IgD-negative memory B cell (primary cell): ENCODE measurements at regions not wholly inside any gene's neighbourhood (a gene's known extent, or its start where the extent isn't known, plus 50 kb on each side); places are given as distances from the start of the nearest gene placed in this dataset.

Experiments
- H3K27ac Mint-ChIP-seq, 3 donors: one replicate each; pipeline ENCODE4 v1.8.0; 2020 to 2022; ENCODE audit warnings: mild to moderate bottlenecking in 3 of 3, mixed read lengths in 3 of 3, moderate library complexity in 1 of 3
- H3K27me3 Mint-ChIP-seq: one replicate; pipeline ENCODE4 v1.8.0; 2021; ENCODE audit warnings: mixed read lengths
- H3K36me3 Mint-ChIP-seq: one replicate; pipeline ENCODE4 v1.8.0; 2020; ENCODE audit warnings: mild to moderate bottlenecking, mixed read lengths
- H3K4me1 Mint-ChIP-seq, 3 donors: one replicate each; pipeline ENCODE4 v1.8.0; 2020 to 2022; ENCODE audit warnings: mixed read lengths in 3 of 3, mild to moderate bottlenecking in 1 of 3
- H3K4me3 Mint-ChIP-seq, 4 donors: one replicate each; pipeline ENCODE4 v1.8.0; 2020 to 2022; ENCODE audit warnings: mild to moderate bottlenecking in 4 of 4, mixed read lengths in 4 of 4, moderate library complexity in 3 of 4
- H3K9me3 Mint-ChIP-seq, 3 donors: one replicate each; pipeline ENCODE4 v1.8.0; 2020 to 2021; ENCODE audit warnings: mixed read lengths in 3 of 3, mild to moderate bottlenecking in 1 of 3

- Mint-ChIP-seq H3K27ac (no peak overlapping the region), H3K4me1 (no peaks in the 10 kb centered on the region), H3K4me3 (no peak overlapping the region), H3K36me3 (no peaks in the 10 kb centered on the region), H3K27me3 (no peaks in the 10 kb centered on the region), H3K9me3 (peaks cover 2 to 9% (median 3%) of the 10 kb centered on the region in 3 donors)
Measured at GRCh38 chr5:143492783-143493182, 89.3 kb upstream of the NR3C1 start.

- Mint-ChIP-seq H3K36me3 (no peaks in the 10 kb centered on the region), H3K4me3 (no peak overlapping the region), H3K27ac (no peak overlapping the region), H3K4me1 (no peaks in the 10 kb centered on the region), H3K27me3 (no peaks in the 10 kb centered on the region), H3K9me3 (peaks cover 2 to 9% (median 3%) of the 10 kb centered on the region in 3 donors)
Measured at GRCh38 chr5:143491646-143492045, 88.2 kb upstream of the NR3C1 start.

GRCh38 chr5:143488381-143488780 lies 84.9 kb upstream of the NR3C1 start:
- H3K27ac Mint-ChIP-seq, result no peak overlapping the region
- H3K4me3 Mint-ChIP-seq, result no peak overlapping the region
- no peaks in the 10 kb centered on the region for H3K27me3 Mint-ChIP-seq
- peaks cover 3% of the 10 kb centered on the region for H3K36me3 Mint-ChIP-seq
- H3K4me1 Mint-ChIP-seq, result peaks cover 0 to under 1% (median 0%) of the 10 kb centered on the region in 3 donors
- peaks cover 0 to 9% (median 3%) of the 10 kb centered on the region in 3 donors for H3K9me3 Mint-ChIP-seq

- Mint-ChIP-seq H3K36me3 (peaks cover 3% of the 10 kb centered on the region), H3K27ac (no peak overlapping the region), H3K4me3 (no peak overlapping the region), H3K4me1 (peaks cover 0 to 1% (median 0%) of the 10 kb centered on the region in 3 donors), H3K27me3 (no peaks in the 10 kb centered on the region), H3K9me3 (no peaks in the 10 kb centered on the region)
Measured at GRCh38 chr5:143484601-143485000, 81.1 kb upstream of the NR3C1 start.

- H3K9me3 Mint-ChIP-seq, result no peaks in the 10 kb centered on the region
- H3K27me3 Mint-ChIP-seq, result no peaks in the 10 kb centered on the region
- no peak overlapping the region for H3K27ac Mint-ChIP-seq
- H3K4me1 Mint-ChIP-seq, result peaks cover 0 to 1% (median 0%) of the 10 kb centered on the region in 3 donors
- peaks cover 3% of the 10 kb centered on the region for H3K36me3 Mint-ChIP-seq
- H3K4me3 Mint-ChIP-seq, result peak overlapping the region in 1 of 4 donors; percentile 24
Measured at GRCh38 chr5:143481697-143482531, 78.4 kb upstream of the NR3C1 start.

- peaks cover 0 to 1% (median 0%) of the 10 kb centered on the region in 3 donors for H3K4me1 Mint-ChIP-seq
- H3K4me3 Mint-ChIP-seq, result no peak overlapping the region
- no peak overlapping the region for H3K27ac Mint-ChIP-seq
- no peaks in the 10 kb centered on the region for H3K36me3 Mint-ChIP-seq
- H3K9me3 Mint-ChIP-seq, result no peaks in the 10 kb centered on the region
- H3K27me3 Mint-ChIP-seq, result no peaks in the 10 kb centered on the region
Measured at GRCh38 chr5:143480001-143480400, 76.5 kb upstream of the NR3C1 start.

- Mint-ChIP-seq H3K9me3 (no peaks in the 10 kb centered on the region), H3K27me3 (no peaks in the 10 kb centered on the region), H3K4me3 (no peak overlapping the region), H3K4me1 (peaks cover 0 to 1% (median 0%) of the 10 kb centered on the region in 3 donors), H3K27ac (no peak overlapping the region), H3K36me3 (no peaks in the 10 kb centered on the region)
Measured at GRCh38 chr5:143479394-143479793, 75.9 kb upstream of the NR3C1 start.

- Mint-ChIP-seq H3K27ac (no peak overlapping the region), H3K27me3 (no peaks in the 10 kb centered on the region), H3K4me3 (no peak overlapping the region), H3K9me3 (no peaks in the 10 kb centered on the region), H3K4me1 (no peaks in the 10 kb centered on the region), H3K36me3 (no peaks in the 10 kb centered on the region)
Measured at GRCh38 chr5:143476601-143477211, 73.2 kb upstream of the NR3C1 start.

GRCh38 chr5:143474616-143475015 lies 71.1 kb upstream of the NR3C1 start:
- Mint-ChIP-seq H3K4me3 (no peak overlapping the region), H3K27me3 (no peaks in the 10 kb centered on the region), H3K9me3 (no peaks in the 10 kb centered on the region), H3K27ac (no peak overlapping the region), H3K36me3 (no peaks in the 10 kb centered on the region), H3K4me1 (no peaks in the 10 kb centered on the region)

- Mint-ChIP-seq H3K27ac (no peak overlapping the region), H3K4me1 (no peaks in the 10 kb centered on the region), H3K9me3 (no peaks in the 10 kb centered on the region), H3K4me3 (no peak overlapping the region), H3K27me3 (no peaks in the 10 kb centered on the region), H3K36me3 (no peaks in the 10 kb centered on the region)
Measured at GRCh38 chr5:143473481-143473880, 70.0 kb upstream of the NR3C1 start.

- no peaks in the 10 kb centered on the region for H3K4me1 Mint-ChIP-seq
- no peak overlapping the region for H3K4me3 Mint-ChIP-seq
- H3K9me3 Mint-ChIP-seq, result no peaks in the 10 kb centered on the region
- no peaks in the 10 kb centered on the region for H3K36me3 Mint-ChIP-seq
- no peak overlapping the region for H3K27ac Mint-ChIP-seq
- H3K27me3 Mint-ChIP-seq, result no peaks in the 10 kb centered on the region
Measured at GRCh38 chr5:143472576-143472975, 69.1 kb upstream of the NR3C1 start.

GRCh38 chr5:143471666-143472464 lies 68.4 kb upstream of the NR3C1 start:
- H3K4me1 Mint-ChIP-seq, result no peaks in the 10 kb centered on the region
- no peaks in the 10 kb centered on the region for H3K36me3 Mint-ChIP-seq
- H3K9me3 Mint-ChIP-seq, result no peaks in the 10 kb centered on the region
- H3K27me3 Mint-ChIP-seq, result no peaks in the 10 kb centered on the region
- no peak overlapping the region for H3K4me3 Mint-ChIP-seq
- no peak overlapping the region for H3K27ac Mint-ChIP-seq

- Mint-ChIP-seq H3K27me3 (no peaks in the 10 kb centered on the region), H3K4me3 (no peak overlapping the region), H3K4me1 (no peaks in the 10 kb centered on the region), H3K36me3 (no peaks in the 10 kb centered on the region), H3K27ac (no peak overlapping the region), H3K9me3 (no peaks in the 10 kb centered on the region)
Measured at GRCh38 chr5:143471041-143471509, 67.6 kb upstream of the NR3C1 start.

GRCh38 chr5:143470120-143470519 lies 66.6 kb upstream of the NR3C1 start:
- H3K9me3 Mint-ChIP-seq, result no peaks in the 10 kb centered on the region
- H3K4me1 Mint-ChIP-seq, result no peaks in the 10 kb centered on the region
- H3K27me3 Mint-ChIP-seq, result no peaks in the 10 kb centered on the region
- no peak overlapping the region for H3K4me3 Mint-ChIP-seq
- H3K36me3 Mint-ChIP-seq, result no peaks in the 10 kb centered on the region
- no peak overlapping the region for H3K27ac Mint-ChIP-seq

GRCh38 chr5:143469125-143469524 lies 65.6 kb upstream of the NR3C1 start:
- Mint-ChIP-seq H3K4me1 (no peaks in the 10 kb centered on the region), H3K4me3 (no peak overlapping the region), H3K27ac (no peak overlapping the region), H3K27me3 (no peaks in the 10 kb centered on the region), H3K36me3 (no peaks in the 10 kb centered on the region), H3K9me3 (no peaks in the 10 kb centered on the region)
